Natural killer cell treated with Interleukin-12 subunit alpha and Interleukin-12 subunit beta and Interleukin-15 and Interleukin-18, amount 100 ng/mL, for 72 hours (primary cell): ENCODE measurements at regions not wholly inside any gene's neighbourhood (a gene's known extent, or its start where the extent isn't known, plus 50 kb on each side); places are given as distances from the start of the nearest gene placed in this dataset.
"Not testable (repeated sequence)": the region's sequence is repeated elsewhere in the genome, so short reads cannot be mapped to it uniquely, and the experiment has no call there.

Source experiments
- ATAC-seq, 2 donors: fragments of 150-1000 bp; cut with Tn5 transposase in 1 of 2; sonication (Bioruptor Pico), chemical (Tn5 transposase) in 1 of 2; 2 replicates each; pipeline ENCODE4 v1.10.0; 2021
- DNase-seq: peaks from one replicate; pipeline ENCODE4 v3.0.0; 2022; ENCODE audit warnings: low spot score
- H3K27ac Mint-ChIP-seq, 2 donors: 1 replicate in 1 of 2; 2 replicates in 1 of 2; pipeline ENCODE4 v1.8.0; 2022; ENCODE audit warnings: mixed read lengths in 2 of 2, mild to moderate bottlenecking in 1 of 2, moderate library complexity in 1 of 2
- H3K27me3 Mint-ChIP-seq, 2 donors: 1 replicate in 1 of 2; 2 replicates in 1 of 2; pipeline ENCODE4 v1.8.0; 2022; ENCODE audit warnings: mixed read lengths in 2 of 2
- H3K36me3 Mint-ChIP-seq: one replicate; pipeline ENCODE4 v1.8.0; 2022; ENCODE audit warnings: mixed read lengths
- H3K4me1 Mint-ChIP-seq, 2 donors: 1 replicate in 1 of 2; 2 replicates in 1 of 2; pipeline ENCODE4 v1.8.0; 2022; ENCODE audit warnings: low read depth in 2 of 2, mixed read lengths in 2 of 2, mild to moderate bottlenecking in 1 of 2
- H3K4me3 Mint-ChIP-seq: one replicate; pipeline ENCODE4 v1.8.0; 2022; ENCODE audit warnings: mixed read lengths
- H3K9me3 Mint-ChIP-seq: 2 replicates; pipeline ENCODE4 v1.8.0; 2022; ENCODE audit warnings: mixed read lengths

DNA sequence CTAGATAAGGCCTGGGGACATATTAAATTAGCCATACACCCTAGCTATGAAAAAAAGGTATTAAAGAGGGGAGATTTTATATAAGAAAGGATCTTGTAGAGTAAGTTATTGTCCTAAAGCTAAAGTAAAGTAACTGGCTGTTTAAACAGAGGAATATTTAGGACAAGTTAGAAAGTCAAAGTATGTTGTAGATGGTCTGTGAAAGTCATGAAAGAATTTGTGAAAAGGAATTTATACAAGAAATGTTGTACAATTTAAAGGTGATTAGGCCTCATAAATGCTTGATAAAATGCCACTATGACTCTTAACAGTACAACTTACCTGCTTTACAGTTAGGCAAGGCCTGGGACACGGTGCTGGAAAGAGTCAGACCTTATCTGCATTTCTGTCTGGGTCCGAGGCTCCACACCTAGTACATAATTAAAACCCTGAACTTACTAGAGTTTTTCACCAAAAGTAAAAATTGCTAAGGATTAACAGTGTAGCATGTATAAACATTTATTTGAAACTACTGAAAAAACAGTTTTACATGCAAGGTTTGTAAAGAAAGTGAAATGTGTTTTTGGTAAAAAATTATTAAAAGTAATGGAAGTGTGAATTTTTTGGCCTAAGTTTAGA is 445.3 kb upstream of the TOM1L1 start:
- Mint-ChIP-seq H3K36me3 (peaks cover 14% of the 10 kb centered on the region), H3K4me1 (no peaks in the 10 kb centered on the region), H3K9me3 (peaks cover 15% of the 10 kb centered on the region), H3K4me3 (no peak overlapping the region), H3K27ac (no peak overlapping the region), H3K27me3 (no peaks in the 10 kb centered on the region)
- no peak for DNase-seq
- ATAC-seq: no peak

- not testable (repeated sequence) for ATAC-seq, H3K27me3 Mint-ChIP-seq, DNase-seq, H3K27ac Mint-ChIP-seq, H3K36me3 Mint-ChIP-seq, H3K4me3 Mint-ChIP-seq, H3K4me1 Mint-ChIP-seq
- H3K9me3 Mint-ChIP-seq: peaks cover 15% of the 10 kb centered on the region
These were observed 435.2 kb upstream of the TOM1L1 start for GRCh38 chr17:54465443-54465842.

DNA sequence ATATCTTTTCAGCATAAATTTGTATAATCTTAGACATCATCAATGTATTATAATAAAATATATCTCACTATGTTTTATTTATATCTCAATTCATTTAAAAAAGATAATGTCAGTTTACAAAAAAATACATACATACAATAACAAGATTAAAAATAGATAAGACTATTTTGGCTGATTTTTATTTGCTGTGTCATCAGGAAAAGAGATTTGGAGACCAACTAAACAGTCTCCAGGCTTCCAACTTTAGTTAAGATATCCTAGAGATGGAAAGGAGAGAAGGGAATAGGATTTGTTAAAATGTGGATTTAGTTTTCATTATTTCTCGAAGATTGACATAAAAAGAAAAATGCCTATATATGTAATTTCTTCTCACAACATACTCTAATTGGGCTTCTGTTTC is 433.8 kb upstream of the TOM1L1 start:
- H3K4me1 Mint-ChIP-seq: no peaks in the 10 kb centered on the region
- peaks cover 15% of the 10 kb centered on the region for H3K9me3 Mint-ChIP-seq
- no peak overlapping the region for H3K27ac Mint-ChIP-seq
- ATAC-seq (no peak), DNase-seq (no peak)
- no peaks in the 10 kb centered on the region for H3K36me3 Mint-ChIP-seq
- H3K4me3 Mint-ChIP-seq: no peak overlapping the region
- no peaks in the 10 kb centered on the region for H3K27me3 Mint-ChIP-seq

- ATAC-seq: no peak
- no peak for DNase-seq
- Mint-ChIP-seq H3K27ac (no peak overlapping the region), H3K9me3 (peaks cover 9% of the 10 kb centered on the region), H3K4me3 (no peak overlapping the region), H3K4me1 (no peaks in the 10 kb centered on the region), H3K27me3 (no peaks in the 10 kb centered on the region), H3K36me3 (no peaks in the 10 kb centered on the region)
These were observed 417.8 kb upstream of the TOM1L1 start for GRCh38 chr17:54482843-54483242.

GRCh38 chr17:54493691-54494090 is 407.0 kb upstream of the TOM1L1 start:
- H3K4me3 Mint-ChIP-seq: no peak overlapping the region
- H3K36me3 Mint-ChIP-seq: no peaks in the 10 kb centered on the region
- no peak for ATAC-seq
- peaks cover 3% of the 10 kb centered on the region for H3K9me3 Mint-ChIP-seq
- no peaks in the 10 kb centered on the region for H3K27me3 Mint-ChIP-seq
- DNase-seq: no peak
- H3K4me1 Mint-ChIP-seq: no peaks in the 10 kb centered on the region
- H3K27ac Mint-ChIP-seq: no peak overlapping the region

DNA sequence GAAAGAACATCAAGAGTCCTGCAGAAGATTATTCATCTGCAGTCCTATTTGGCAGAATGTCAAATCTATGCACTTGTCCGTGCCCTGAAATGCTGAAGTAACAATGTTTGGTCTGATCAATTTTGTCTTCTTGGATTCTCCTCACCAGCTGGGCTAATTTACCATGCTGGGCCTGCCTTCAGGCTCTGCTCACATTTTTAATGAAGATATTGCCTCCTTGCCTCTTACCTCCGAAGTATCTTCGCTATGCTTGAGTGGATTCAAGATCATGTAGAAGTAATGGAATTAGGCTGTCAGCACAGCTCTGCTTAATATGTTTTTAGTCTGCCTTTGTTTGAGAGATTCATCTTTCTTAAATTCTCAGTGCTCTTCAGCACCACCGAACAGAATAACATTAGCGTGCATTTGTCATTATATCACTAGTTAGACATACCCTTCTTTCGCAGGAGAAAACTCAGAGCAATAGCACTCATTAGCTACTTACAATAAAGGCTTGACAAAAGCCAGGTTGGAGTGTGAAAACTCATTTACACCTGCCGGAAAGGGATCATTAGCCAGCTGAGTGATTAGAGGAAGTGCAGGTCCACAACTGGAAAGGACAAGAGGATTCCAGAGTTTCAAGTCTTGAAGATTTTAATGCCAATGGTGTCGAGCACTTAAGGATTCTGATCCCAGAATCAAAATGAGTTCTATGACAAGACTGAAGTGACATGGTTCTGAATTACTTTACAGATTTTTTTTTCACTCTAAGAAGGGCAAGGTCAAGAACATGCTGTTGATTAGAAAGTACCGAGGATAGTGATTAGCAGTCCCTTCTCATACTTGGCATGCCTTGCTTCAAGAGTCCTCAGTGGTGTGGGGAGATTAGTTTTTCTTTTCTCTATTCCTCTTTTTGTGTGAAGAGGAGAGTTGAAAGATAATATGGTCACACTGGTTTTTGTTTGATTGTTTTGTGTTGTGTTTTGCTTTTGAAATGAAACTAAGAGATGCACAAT is 405.6 kb upstream of the TOM1L1 start:
- ATAC-seq (no peak), DNase-seq (no peak)
- Mint-ChIP-seq H3K4me3 (no peak overlapping the region), H3K27me3 (no peaks in the 10 kb centered on the region), H3K9me3 (peaks cover 6% of the 10 kb centered on the region), H3K36me3 (no peaks in the 10 kb centered on the region), H3K27ac (no peak overlapping the region), H3K4me1 (no peaks in the 10 kb centered on the region)

DNA sequence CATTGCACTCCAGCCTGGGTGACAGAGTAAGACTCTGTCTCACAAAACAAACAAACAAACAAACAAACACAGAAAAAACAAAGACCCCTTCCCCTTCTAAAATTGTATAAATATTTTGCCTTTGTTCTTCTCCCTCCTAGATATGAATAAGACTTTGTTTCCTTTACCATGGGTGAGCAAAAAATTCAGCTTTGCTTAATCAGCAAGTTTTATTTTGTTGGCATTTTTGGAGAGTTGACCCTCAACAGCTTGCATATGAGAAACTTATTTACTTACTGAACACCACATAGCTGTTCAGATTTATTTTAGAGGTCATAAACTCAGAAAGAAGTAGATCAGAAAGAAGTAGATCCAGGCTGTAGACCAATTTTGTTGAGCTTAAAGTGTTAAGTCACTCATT is 395.2 kb upstream of the TOM1L1 start:
- H3K9me3 Mint-ChIP-seq: peaks cover 12% of the 10 kb centered on the region
- no peaks in the 10 kb centered on the region for H3K36me3 Mint-ChIP-seq
- DNase-seq (no peak), ATAC-seq (no peak)
- no peak overlapping the region for H3K4me3 Mint-ChIP-seq
- no peaks in the 10 kb centered on the region for H3K4me1 Mint-ChIP-seq
- H3K27me3 Mint-ChIP-seq: no peaks in the 10 kb centered on the region
- no peak overlapping the region for H3K27ac Mint-ChIP-seq

GRCh38 chr17:54518706-54519105 is 381.9 kb upstream of the TOM1L1 start:
- H3K27ac Mint-ChIP-seq: no peak overlapping the region
- no peak for ATAC-seq
- H3K27me3 Mint-ChIP-seq: no peaks in the 10 kb centered on the region
- no peak overlapping the region for H3K4me3 Mint-ChIP-seq
- H3K36me3 Mint-ChIP-seq: no peaks in the 10 kb centered on the region
- no peak for DNase-seq
- H3K9me3 Mint-ChIP-seq: peaks cover 39% of the 10 kb centered on the region
- H3K4me1 Mint-ChIP-seq: no peaks in the 10 kb centered on the region

DNA sequence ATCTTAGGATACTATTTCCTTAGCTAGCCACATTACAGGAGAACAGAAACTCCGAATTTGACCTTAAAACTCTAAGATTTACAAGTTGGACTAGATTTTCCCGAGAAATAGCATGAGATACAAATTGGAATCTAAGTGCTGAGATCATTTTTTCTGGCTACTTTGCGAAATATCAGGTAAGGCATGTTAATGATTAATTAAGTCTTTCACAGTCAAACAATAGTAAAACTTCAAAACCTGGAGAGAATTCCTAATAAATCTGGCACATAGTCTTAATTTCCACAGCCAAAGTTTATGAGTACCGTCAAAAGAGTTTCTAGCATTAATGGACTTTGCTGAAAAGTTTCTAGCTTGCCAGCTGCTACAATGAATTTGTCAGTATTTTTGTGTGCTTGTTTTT is 379.5 kb upstream of the TOM1L1 start:
- H3K9me3 Mint-ChIP-seq: peaks cover 28% of the 10 kb centered on the region
- no peaks in the 10 kb centered on the region for H3K4me1 Mint-ChIP-seq
- H3K4me3 Mint-ChIP-seq: no peak overlapping the region
- no peaks in the 10 kb centered on the region for H3K27me3 Mint-ChIP-seq
- DNase-seq (no peak), ATAC-seq (no peak)
- no peak overlapping the region for H3K27ac Mint-ChIP-seq
- no peaks in the 10 kb centered on the region for H3K36me3 Mint-ChIP-seq

- H3K4me1 Mint-ChIP-seq: no peaks in the 10 kb centered on the region
- DNase-seq (no peak), ATAC-seq (no peak)
- no peaks in the 10 kb centered on the region for H3K36me3 Mint-ChIP-seq
- H3K9me3 Mint-ChIP-seq: peaks cover 9% of the 10 kb centered on the region
- no peaks in the 10 kb centered on the region for H3K27me3 Mint-ChIP-seq
- H3K4me3 Mint-ChIP-seq: no peak overlapping the region
- no peak overlapping the region for H3K27ac Mint-ChIP-seq
These were observed 376.2 kb upstream of the TOM1L1 start for GRCh38 chr17:54524501-54524900.

- H3K27ac Mint-ChIP-seq: no peak overlapping the region
- H3K36me3 Mint-ChIP-seq: no peaks in the 10 kb centered on the region
These were observed 372.7 kb upstream of the TOM1L1 start for GRCh38 chr17:54527941-54528340.

GRCh38 chr17:54530398-54530797 is 370.3 kb upstream of the TOM1L1 start:
- Mint-ChIP-seq H3K4me3 (no peak overlapping the region), H3K27me3 (no peaks in the 10 kb centered on the region), H3K36me3 (no peaks in the 10 kb centered on the region), H3K27ac (no peak overlapping the region), H3K9me3 (no peaks in the 10 kb centered on the region), H3K4me1 (no peaks in the 10 kb centered on the region)
- no peak for ATAC-seq
- no peak for DNase-seq

More at GRCh38 chr17:54527941-54528340, 372.7 kb upstream of the TOM1L1 start:
- no peak overlapping the region for H3K4me3 Mint-ChIP-seq
- H3K27me3 Mint-ChIP-seq: no peaks in the 10 kb centered on the region
- DNase-seq (no peak), ATAC-seq (no peak)
- no peaks in the 10 kb centered on the region for H3K4me1 Mint-ChIP-seq
- no peaks in the 10 kb centered on the region for H3K9me3 Mint-ChIP-seq

DNA sequence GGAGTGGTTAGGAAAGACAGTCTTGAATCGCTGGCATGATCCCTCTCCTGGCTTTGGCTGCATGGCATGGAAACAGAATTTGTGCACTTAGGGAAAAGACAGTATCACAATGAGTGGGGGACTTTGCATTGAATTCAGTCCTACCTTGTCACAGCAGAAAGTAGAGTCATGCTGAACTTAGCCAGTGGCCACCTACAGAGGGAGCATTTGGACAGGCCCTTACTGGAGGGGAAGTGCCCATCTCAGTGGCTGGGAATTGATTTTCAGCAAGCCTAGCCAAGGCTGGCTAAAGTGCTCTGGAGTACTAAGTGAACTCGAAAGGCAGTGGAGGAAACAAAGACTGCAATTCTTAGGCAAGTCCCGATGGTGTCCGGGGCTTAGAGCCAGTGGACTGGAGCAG is 364.3 kb upstream of the TOM1L1 start:
- H3K4me1 Mint-ChIP-seq: no peaks in the 10 kb centered on the region
- H3K4me3 Mint-ChIP-seq: no peak overlapping the region
- no peak for ATAC-seq
- H3K36me3 Mint-ChIP-seq: peaks cover 13% of the 10 kb centered on the region
- H3K27me3 Mint-ChIP-seq: no peaks in the 10 kb centered on the region
- DNase-seq: no peak
- H3K9me3 Mint-ChIP-seq: peaks cover 20% of the 10 kb centered on the region
- H3K27ac Mint-ChIP-seq: no peak overlapping the region

GRCh38 chr17:54537656-54538055 is 363.0 kb upstream of the TOM1L1 start:
- ATAC-seq: no peak
- no peak overlapping the region for H3K27ac Mint-ChIP-seq
- H3K27me3 Mint-ChIP-seq: no peaks in the 10 kb centered on the region

More at GRCh38 chr17:54537656-54538055, 363.0 kb upstream of the TOM1L1 start:
- DNase-seq: no peak
- H3K4me3 Mint-ChIP-seq: no peak overlapping the region
- peaks cover 23% of the 10 kb centered on the region for H3K9me3 Mint-ChIP-seq
- H3K4me1 Mint-ChIP-seq: no peaks in the 10 kb centered on the region
- peaks cover 13% of the 10 kb centered on the region for H3K36me3 Mint-ChIP-seq
